ENCODE measurements at regions not wholly inside any gene's neighbourhood (a gene's known extent, or its start where the extent isn't known, plus 50 kb on each side); places are given as distances from the start of the nearest gene placed in this dataset.

DNA sequence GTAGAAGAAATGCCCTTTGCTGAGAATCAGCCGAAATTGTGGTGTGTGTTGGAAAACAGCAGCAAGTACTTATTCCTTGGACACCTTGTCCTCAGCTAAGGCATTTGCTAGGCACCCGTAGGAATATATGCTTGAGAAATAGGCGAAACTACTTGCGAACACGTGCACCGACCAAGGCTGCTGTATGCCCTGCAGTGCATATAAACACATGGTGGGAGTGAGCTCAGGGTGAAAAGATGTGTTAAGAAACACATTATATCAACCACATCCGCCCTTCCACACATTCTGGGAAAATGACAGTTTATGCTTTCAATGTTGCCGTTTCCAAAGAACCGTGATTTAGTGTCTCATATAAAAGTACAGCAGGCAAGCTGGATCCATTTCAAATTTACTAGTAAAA, 199.2 kb downstream of the JCAD start:
- H3K4me3 Mint-ChIP-seq: no peak overlapping the region
- Histone ChIP-seq H3K9me3 (ENCODE audit: control insufficient read depth in 2 of 3, low read length in 3 of 3) (no peaks in the 10 kb centered on the region), H3K27me3 (ENCODE audit: control insufficient read depth in 2 of 2, insufficient read depth in 2 of 2, low read length in 2 of 2) (no peaks in the 10 kb centered on the region), H3K27ac (ENCODE audit: low read depth, low read length) (no peak overlapping the region), H3K4me1 (ENCODE audit: control insufficient read depth in 2 of 2, insufficient read depth in 2 of 2, low read length in 2 of 2) (no peaks in the 10 kb centered on the region), H3K4me3 (ENCODE audit: low read length) (no peak overlapping the region), H3K36me3 (ENCODE audit: control insufficient read depth in 2 of 3, insufficient read depth in 3 of 3, low read length in 3 of 3) (no peaks in the 10 kb centered on the region)
- peaks cover 0 to 2% (median 0%) of the 10 kb centered on the region in 11 donors for H3K9me3 Mint-ChIP-seq
- no peaks in the 10 kb centered on the region for H3K36me3 Mint-ChIP-seq
- ChIA-PET POLR2A (no interaction called here), CTCF (no interaction called here)
- peaks cover 0 to 15% (median 11%) of the 10 kb centered on the region in 5 donors for H3K27me3 Mint-ChIP-seq
- intact Hi-C loops (cut with micrococcal nuclease): no loop called here
- H3K27ac Mint-ChIP-seq: no peak overlapping the region
- ATAC-seq (no peak), DNase-seq (no peak)
- peaks cover 0 to 5% (median 0%) of the 10 kb centered on the region in 7 donors for H3K4me1 Mint-ChIP-seq

GRCh38 chr10:29859521-29860130, 199.8 kb downstream of the JCAD start:
- Mint-ChIP-seq H3K9me3 (peaks cover 0 to 2% (median 0%) of the 10 kb centered on the region in 11 donors), H3K4me3 (no peak overlapping the region), H3K27me3 (peaks cover 0 to 15% (median 11%) of the 10 kb centered on the region in 5 donors), H3K36me3 (no peaks in the 10 kb centered on the region), H3K4me1 (peaks cover 0 to 5% (median 0%) of the 10 kb centered on the region in 7 donors), H3K27ac (no peak overlapping the region)
- Histone ChIP-seq H3K9me3 (ENCODE audit: control insufficient read depth in 2 of 3, low read length in 3 of 3) (no peaks in the 10 kb centered on the region), H3K27me3 (ENCODE audit: control insufficient read depth in 2 of 2, insufficient read depth in 2 of 2, low read length in 2 of 2) (no peaks in the 10 kb centered on the region), H3K4me1 (ENCODE audit: control insufficient read depth in 2 of 2, insufficient read depth in 2 of 2, low read length in 2 of 2) (no peaks in the 10 kb centered on the region), H3K27ac (ENCODE audit: low read depth, low read length) (no peak overlapping the region), H3K4me3 (ENCODE audit: low read length) (no peak overlapping the region), H3K36me3 (ENCODE audit: control insufficient read depth in 2 of 3, insufficient read depth in 3 of 3, low read length in 3 of 3) (no peaks in the 10 kb centered on the region)
- POLR2A ChIA-PET: no interaction called here
- CTCF ChIA-PET: no interaction called here
- DNase-seq (no peak), ATAC-seq (no peak)
- intact Hi-C loops (cut with micrococcal nuclease): no loop called here

- ChIA-PET POLR2A (no interaction called here), CTCF (no interaction called here)
- Histone ChIP-seq H3K27ac (ENCODE audit: low read depth, low read length) (no peak overlapping the region), H3K27me3 (ENCODE audit: control insufficient read depth in 2 of 2, insufficient read depth in 2 of 2, low read length in 2 of 2) (no peaks in the 10 kb centered on the region), H3K9me3 (ENCODE audit: control insufficient read depth in 2 of 3, low read length in 3 of 3) (no peaks in the 10 kb centered on the region), H3K4me1 (ENCODE audit: control insufficient read depth in 2 of 2, insufficient read depth in 2 of 2, low read length in 2 of 2) (no peaks in the 10 kb centered on the region), H3K4me3 (ENCODE audit: low read length) (no peak overlapping the region), H3K36me3 (ENCODE audit: control insufficient read depth in 2 of 3, insufficient read depth in 3 of 3, low read length in 3 of 3) (no peaks in the 10 kb centered on the region)
- H3K4me3 Mint-ChIP-seq: no peak overlapping the region
- ATAC-seq (no peak), DNase-seq (no peak)
- H3K9me3 Mint-ChIP-seq: peaks cover 0 to 2% (median 0%) of the 10 kb centered on the region in 11 donors
- H3K4me1 Mint-ChIP-seq: peaks cover 0 to 5% (median 0%) of the 10 kb centered on the region in 7 donors
- no peak overlapping the region for H3K27ac Mint-ChIP-seq
- no peaks in the 10 kb centered on the region for H3K36me3 Mint-ChIP-seq
- peaks cover 0 to 15% (median 11%) of the 10 kb centered on the region in 5 donors for H3K27me3 Mint-ChIP-seq
- intact Hi-C loops (cut with micrococcal nuclease): no loop called here
These were observed 200.6 kb downstream of the JCAD start for GRCh38 chr10:29858702-29859267.

DNA sequence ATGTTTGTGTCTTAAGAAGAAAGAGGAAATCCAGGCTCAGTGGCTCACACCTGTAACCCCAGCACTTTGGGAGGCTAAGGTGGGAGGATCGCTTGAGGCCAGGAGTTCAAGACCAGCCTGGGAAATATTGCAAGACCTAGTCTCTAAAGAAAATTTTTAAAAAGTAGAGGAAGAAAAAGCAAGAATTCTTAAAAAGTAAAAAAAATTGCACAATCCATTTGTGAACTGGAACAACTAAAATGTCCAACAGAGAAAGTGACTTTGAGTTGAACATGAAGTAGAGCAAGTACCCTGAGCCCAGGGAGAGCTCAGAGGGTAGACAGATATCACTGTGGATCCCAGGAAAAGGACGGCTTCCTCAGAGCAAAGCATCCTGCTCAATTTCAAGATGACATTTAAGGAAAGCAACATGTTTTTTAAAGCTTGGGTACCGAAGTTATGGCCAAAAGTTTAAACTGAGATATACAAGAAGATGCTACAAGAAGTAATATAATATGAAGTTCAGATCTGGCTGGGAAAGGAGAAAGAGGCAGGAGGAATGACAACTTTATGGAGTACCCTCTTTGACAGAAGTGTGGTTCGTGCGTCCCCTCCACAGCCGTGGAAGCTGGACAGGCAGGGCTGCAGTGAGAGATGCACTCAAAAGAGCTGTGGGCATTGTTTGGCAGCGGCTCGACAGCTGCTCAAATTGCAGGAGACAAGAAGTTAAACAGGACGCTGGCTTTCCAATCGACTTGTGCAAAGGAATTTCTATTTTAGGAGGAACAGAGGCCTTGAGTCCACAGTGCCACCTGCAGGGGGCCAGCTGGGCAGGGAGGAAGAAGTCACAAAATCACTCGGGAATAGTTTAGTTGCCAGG, 201.3 kb downstream of the JCAD start:
- Histone ChIP-seq H3K27me3 (ENCODE audit: control insufficient read depth in 2 of 2, insufficient read depth in 2 of 2, low read length in 2 of 2) (no peaks in the 10 kb centered on the region), H3K4me1 (ENCODE audit: control insufficient read depth in 2 of 2, insufficient read depth in 2 of 2, low read length in 2 of 2) (no peaks in the 10 kb centered on the region), H3K27ac (ENCODE audit: low read depth, low read length) (no peak overlapping the region), H3K36me3 (ENCODE audit: control insufficient read depth in 2 of 3, insufficient read depth in 3 of 3, low read length in 3 of 3) (no peaks in the 10 kb centered on the region), H3K9me3 (ENCODE audit: control insufficient read depth in 2 of 3, low read length in 3 of 3) (no peaks in the 10 kb centered on the region), H3K4me3 (ENCODE audit: low read length) (no peak overlapping the region)
- Mint-ChIP-seq H3K27me3 (peaks cover 0 to 18% (median 11%) of the 10 kb centered on the region in 5 donors), H3K9me3 (peaks cover 0 to 2% (median 0%) of the 10 kb centered on the region in 11 donors), H3K36me3 (no peaks in the 10 kb centered on the region), H3K4me1 (peaks cover 0 to 5% (median 0%) of the 10 kb centered on the region in 7 donors), H3K4me3 (no peak overlapping the region), H3K27ac (no peak overlapping the region)
- DNase-seq (no peak), ATAC-seq (no peak)
- POLR2A ChIA-PET: no interaction called here
- CTCF ChIA-PET: no interaction called here
- intact Hi-C loops (cut with micrococcal nuclease): no loop called here

GRCh38 chr10:29856295-29856694, 203.1 kb downstream of the JCAD start:
- peaks cover 0 to 5% (median 0%) of the 10 kb centered on the region in 7 donors for H3K4me1 Mint-ChIP-seq
- DNase-seq: no peak
- Histone ChIP-seq H3K36me3 (ENCODE audit: control insufficient read depth in 2 of 3, insufficient read depth in 3 of 3, low read length in 3 of 3) (no peaks in the 10 kb centered on the region), H3K4me1 (ENCODE audit: control insufficient read depth in 2 of 2, insufficient read depth in 2 of 2, low read length in 2 of 2) (no peaks in the 10 kb centered on the region), H3K27me3 (ENCODE audit: control insufficient read depth in 2 of 2, insufficient read depth in 2 of 2, low read length in 2 of 2) (no peaks in the 10 kb centered on the region), H3K4me3 (ENCODE audit: low read length) (no peak overlapping the region), H3K27ac (ENCODE audit: low read depth, low read length) (no peak overlapping the region), H3K9me3 (ENCODE audit: control insufficient read depth in 2 of 3, low read length in 3 of 3) (no peaks in the 10 kb centered on the region)
- no peaks in the 10 kb centered on the region for H3K36me3 Mint-ChIP-seq
- H3K9me3 Mint-ChIP-seq: no peaks in the 10 kb centered on the region
- H3K27ac Mint-ChIP-seq: no peak overlapping the region
- H3K4me3 Mint-ChIP-seq: no peak overlapping the region
- POLR2A ChIA-PET: no interaction called here
- peaks cover 0 to 18% (median 9%) of the 10 kb centered on the region in 5 donors for H3K27me3 Mint-ChIP-seq
- no peak for ATAC-seq
- CTCF ChIA-PET: no interaction called here
- intact Hi-C loops (cut with micrococcal nuclease): no loop called here

- Histone ChIP-seq H3K4me1 (ENCODE audit: control insufficient read depth in 2 of 2, insufficient read depth in 2 of 2, low read length in 2 of 2) (no peaks in the 10 kb centered on the region), H3K27ac (ENCODE audit: low read depth, low read length) (no peak overlapping the region), H3K9me3 (ENCODE audit: control insufficient read depth in 2 of 3, low read length in 3 of 3) (no peaks in the 10 kb centered on the region), H3K36me3 (ENCODE audit: control insufficient read depth in 2 of 3, insufficient read depth in 3 of 3, low read length in 3 of 3) (no peaks in the 10 kb centered on the region), H3K4me3 (ENCODE audit: low read length) (no peak overlapping the region), H3K27me3 (ENCODE audit: control insufficient read depth in 2 of 2, insufficient read depth in 2 of 2, low read length in 2 of 2) (no peaks in the 10 kb centered on the region)
- Mint-ChIP-seq H3K9me3 (no peaks in the 10 kb centered on the region), H3K27ac (no peak overlapping the region), H3K27me3 (peaks cover 0 to 17% (median 6%) of the 10 kb centered on the region in 5 donors), H3K36me3 (no peaks in the 10 kb centered on the region), H3K4me3 (no peak overlapping the region), H3K4me1 (peaks cover 0 to 11% (median 5%) of the 10 kb centered on the region in 7 donors)
- intact Hi-C loops (cut with micrococcal nuclease): no loop called here
- ATAC-seq (no peak), DNase-seq (no peak)
- ChIA-PET CTCF (no interaction called here), POLR2A (no interaction called here)
These were observed 205.5 kb downstream of the JCAD start for GRCh38 chr10:29853913-29854312.
